ENCODE measurements at regions not wholly inside any gene's neighbourhood (a gene's known extent, or its start where the extent isn't known, plus 50 kb on each side); places are given as distances from the start of the nearest gene placed in this dataset.

GRCh38 chr5:130268489-130268888 lies 364.2 kb downstream of the CHSY3 start:
- DNase-seq (ENCODE audit: low spot score in 2 of 2, unreplicated experiment in 2 of 2): no peak
- TF ChIP-seq CTCF (IDR thresholded peaks at IDR 0.05; ENCODE audit: unreplicated experiment): no peak
- H3K9me3 Mint-ChIP-seq: peaks cover 5% of the 10 kb centered on the region
- H3K27ac Mint-ChIP-seq: no peak overlapping the region
- H3K27me3 Mint-ChIP-seq (ENCODE audit: low read depth): no peaks in the 10 kb centered on the region
- no peak overlapping the region for H3K4me3 Mint-ChIP-seq
- H3K36me3 Mint-ChIP-seq: no peaks in the 10 kb centered on the region
- peaks cover 10% of the 10 kb centered on the region for H3K4me1 Mint-ChIP-seq

- no peak for DNase-seq (ENCODE audit: low spot score in 2 of 2, unreplicated experiment in 2 of 2)
- H3K4me1 Mint-ChIP-seq: peaks cover 10% of the 10 kb centered on the region
- no peak for TF ChIP-seq CTCF (IDR thresholded peaks at IDR 0.05; ENCODE audit: unreplicated experiment)
- H3K27ac Mint-ChIP-seq: no peak overlapping the region
- no peak overlapping the region for H3K4me3 Mint-ChIP-seq
- peaks cover 6% of the 10 kb centered on the region for H3K9me3 Mint-ChIP-seq
- H3K36me3 Mint-ChIP-seq: no peaks in the 10 kb centered on the region
- no peaks in the 10 kb centered on the region for H3K27me3 Mint-ChIP-seq (ENCODE audit: low read depth)
Measured at GRCh38 chr5:130267926-130268325, 363.7 kb downstream of the CHSY3 start.

GRCh38 chr5:130260481-130260880 lies 356.2 kb downstream of the CHSY3 start:
- H3K4me3 Mint-ChIP-seq: no peak overlapping the region
- no peak for DNase-seq (ENCODE audit: low spot score in 2 of 2, unreplicated experiment in 2 of 2)
- no peak overlapping the region for H3K27ac Mint-ChIP-seq
- TF ChIP-seq CTCF (IDR thresholded peaks at IDR 0.05; ENCODE audit: unreplicated experiment): no peak
- H3K27me3 Mint-ChIP-seq (ENCODE audit: low read depth): no peaks in the 10 kb centered on the region
- H3K9me3 Mint-ChIP-seq: peaks cover 17% of the 10 kb centered on the region
- no peaks in the 10 kb centered on the region for H3K4me1 Mint-ChIP-seq
- no peaks in the 10 kb centered on the region for H3K36me3 Mint-ChIP-seq

GRCh38 chr5:130251931-130252330 lies 347.7 kb downstream of the CHSY3 start:
- Mint-ChIP-seq H3K27ac (no peak overlapping the region), H3K9me3 (peaks cover 15% of the 10 kb centered on the region), H3K4me1 (no peaks in the 10 kb centered on the region), H3K27me3 (ENCODE audit: low read depth) (no peaks in the 10 kb centered on the region), H3K36me3 (no peaks in the 10 kb centered on the region), H3K4me3 (no peak overlapping the region)
- DNase-seq (ENCODE audit: low spot score in 2 of 2, unreplicated experiment in 2 of 2): no peak
- TF ChIP-seq CTCF (IDR thresholded peaks at IDR 0.05; ENCODE audit: unreplicated experiment): no peak

- DNase-seq (ENCODE audit: low spot score in 2 of 2, unreplicated experiment in 2 of 2): no peak
- no peaks in the 10 kb centered on the region for H3K4me1 Mint-ChIP-seq
- TF ChIP-seq CTCF (IDR thresholded peaks at IDR 0.05; ENCODE audit: unreplicated experiment): no peak
- no peaks in the 10 kb centered on the region for H3K36me3 Mint-ChIP-seq
- H3K4me3 Mint-ChIP-seq: no peak overlapping the region
- H3K27me3 Mint-ChIP-seq (ENCODE audit: low read depth): no peaks in the 10 kb centered on the region
- no peaks in the 10 kb centered on the region for H3K9me3 Mint-ChIP-seq
- H3K27ac Mint-ChIP-seq: no peak overlapping the region
Measured at GRCh38 chr5:130243641-130244040, 339.4 kb downstream of the CHSY3 start.

GRCh38 chr5:130237721-130238120 lies 333.5 kb downstream of the CHSY3 start:
- no peaks in the 10 kb centered on the region for H3K27me3 Mint-ChIP-seq (ENCODE audit: low read depth)
- H3K4me3 Mint-ChIP-seq: no peak overlapping the region
- no peaks in the 10 kb centered on the region for H3K36me3 Mint-ChIP-seq
- no peaks in the 10 kb centered on the region for H3K4me1 Mint-ChIP-seq
- no peak overlapping the region for H3K27ac Mint-ChIP-seq
- no peak for TF ChIP-seq CTCF (IDR thresholded peaks at IDR 0.05; ENCODE audit: unreplicated experiment)
- peaks cover 5% of the 10 kb centered on the region for H3K9me3 Mint-ChIP-seq
- no peak for DNase-seq (ENCODE audit: low spot score in 2 of 2, unreplicated experiment in 2 of 2)
